Activated naive CD8-positive, alpha-beta T cell treated with anti-CD3 and anti-CD28 coated beads, Interleukin-2, amount 50 U/mL, for 24 hours (primary cell): ENCODE measurements at regions not wholly inside any gene's neighbourhood (a gene's known extent, or its start where the extent isn't known, plus 50 kb on each side); places are given as distances from the start of the nearest gene placed in this dataset.

Experiments
- ATAC-seq: fragments of 150-1000 bp; cut with Tn5 transposase; one replicate; pipeline ENCODE4 v1.10.0; 2021
- DNase-seq: peaks from one replicate; pipeline ENCODE4 v3.0.0; 2021
- H3K27ac Mint-ChIP-seq: one replicate; pipeline ENCODE4 v1.8.0; 2021; ENCODE audit warnings: mild to moderate bottlenecking, mixed read lengths
- H3K27me3 Mint-ChIP-seq: one replicate; pipeline ENCODE4 v1.8.0; 2021; ENCODE audit warnings: mixed read lengths
- H3K36me3 Mint-ChIP-seq: one replicate; pipeline ENCODE4 v1.8.0; 2021; ENCODE audit warnings: low read depth, mixed read lengths
- H3K4me1 Mint-ChIP-seq: one replicate; pipeline ENCODE4 v1.8.0; 2021; ENCODE audit warnings: mixed read lengths
- H3K4me3 Mint-ChIP-seq: one replicate; pipeline ENCODE4 v1.8.0; 2021; ENCODE audit warnings: mild to moderate bottlenecking, moderate library complexity, mixed read lengths
- H3K9me3 Mint-ChIP-seq: one replicate; pipeline ENCODE4 v1.8.0; 2021; ENCODE audit warnings: mixed read lengths

GRCh38 chr17:77311371-77311981 is 170.7 kb downstream of the SEC14L1 start:
- Mint-ChIP-seq H3K27me3 (no peaks in the 10 kb centered on the region), H3K27ac (no peak overlapping the region), H3K9me3 (no peaks in the 10 kb centered on the region), H3K4me1 (peaks cover 6% of the 10 kb centered on the region), H3K4me3 (no peak overlapping the region), H3K36me3 (no peaks in the 10 kb centered on the region)
- no peak for DNase-seq
- no peak for ATAC-seq

GRCh38 chr17:77312061-77312701 is 171.4 kb downstream of the SEC14L1 start:
- Mint-ChIP-seq H3K9me3 (no peaks in the 10 kb centered on the region), H3K4me1 (peaks cover 6% of the 10 kb centered on the region), H3K4me3 (no peak overlapping the region), H3K36me3 (no peaks in the 10 kb centered on the region), H3K27ac (no peak overlapping the region), H3K27me3 (no peaks in the 10 kb centered on the region)
- ATAC-seq (no peak), DNase-seq (no peak)

DNA sequence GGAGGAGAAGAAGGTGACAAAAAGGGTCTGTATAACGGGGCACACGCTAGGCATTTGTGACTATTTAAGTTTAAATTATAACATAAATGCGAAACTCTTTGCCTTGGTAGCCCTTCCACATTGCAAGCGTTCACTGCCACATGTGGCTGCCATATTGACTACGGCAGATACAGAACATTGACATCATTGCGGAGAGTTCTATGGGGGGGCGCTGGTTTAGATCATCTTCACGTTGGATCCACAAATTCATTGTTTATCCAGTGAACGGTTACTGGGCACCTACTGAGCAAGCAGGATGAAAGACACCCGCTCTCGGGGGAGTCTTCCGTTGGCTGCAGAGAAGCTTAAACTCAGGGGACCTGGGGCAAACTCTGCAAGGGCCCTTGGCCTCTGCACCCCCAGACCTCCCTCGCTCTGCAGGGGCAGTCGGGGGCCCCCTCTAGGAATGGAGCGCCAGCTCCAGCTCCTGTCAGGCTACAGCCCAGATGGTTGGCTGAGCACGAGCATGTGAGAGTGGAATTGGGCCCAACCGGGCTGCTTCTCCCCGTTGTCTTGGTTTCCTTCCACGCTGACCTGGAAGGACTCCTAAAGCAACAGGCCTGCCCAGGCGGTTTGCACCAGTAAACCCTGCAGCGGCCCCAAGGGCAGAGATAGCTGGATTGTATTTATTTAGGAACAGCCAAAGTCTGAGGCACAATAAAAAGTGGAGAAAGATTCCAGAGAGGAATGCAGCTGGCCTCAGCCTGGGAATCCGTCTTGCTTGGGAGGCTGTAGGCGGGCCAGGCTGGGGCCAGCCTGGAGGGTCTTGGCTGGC is 172.2 kb downstream of the SEC14L1 start:
- ATAC-seq, result no peak
- H3K9me3 Mint-ChIP-seq, result no peaks in the 10 kb centered on the region
- peaks cover 6% of the 10 kb centered on the region for H3K4me1 Mint-ChIP-seq
- DNase-seq, result no peak
- no peak overlapping the region for H3K4me3 Mint-ChIP-seq
- H3K27ac Mint-ChIP-seq, result no peak overlapping the region
- no peaks in the 10 kb centered on the region for H3K27me3 Mint-ChIP-seq
- H3K36me3 Mint-ChIP-seq, result no peaks in the 10 kb centered on the region

- ATAC-seq (no peak), DNase-seq (no peak)
- Mint-ChIP-seq H3K4me1 (peaks cover 12% of the 10 kb centered on the region), H3K4me3 (no peak overlapping the region), H3K27ac (no peak overlapping the region), H3K9me3 (no peaks in the 10 kb centered on the region), H3K36me3 (no peaks in the 10 kb centered on the region), H3K27me3 (no peaks in the 10 kb centered on the region)
These were observed 173.1 kb downstream of the SEC14L1 start for GRCh38 chr17:77313831-77314230.

DNA sequence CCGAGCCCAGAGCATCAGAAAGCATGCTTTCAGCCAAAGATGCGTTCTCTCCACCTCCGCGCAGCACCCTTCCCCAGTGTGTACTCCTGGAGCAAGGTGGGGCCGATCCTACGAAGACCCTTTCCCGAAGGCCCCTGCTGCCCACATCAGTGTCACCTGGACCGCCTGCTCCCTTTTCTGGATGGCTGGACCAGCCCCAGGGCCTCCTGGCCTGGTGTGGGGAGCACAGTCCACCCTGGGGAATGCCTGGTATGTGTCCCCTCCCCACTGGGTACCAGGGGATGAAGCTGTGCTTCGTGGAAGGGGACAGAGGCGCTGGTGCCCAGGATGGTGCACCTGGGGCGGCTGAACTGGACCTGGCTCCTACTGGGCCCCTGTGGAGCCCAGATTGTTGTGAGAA is 173.8 kb downstream of the SEC14L1 start:
- peaks cover 20% of the 10 kb centered on the region for H3K4me1 Mint-ChIP-seq
- H3K27ac Mint-ChIP-seq, result no peak overlapping the region
- ATAC-seq (no peak), DNase-seq (no peak)
- H3K4me3 Mint-ChIP-seq, result no peak overlapping the region
- no peaks in the 10 kb centered on the region for H3K9me3 Mint-ChIP-seq
- no peaks in the 10 kb centered on the region for H3K36me3 Mint-ChIP-seq
- H3K27me3 Mint-ChIP-seq, result no peaks in the 10 kb centered on the region

- ATAC-seq, result no peak
- Mint-ChIP-seq H3K27ac (no peak overlapping the region), H3K4me1 (peaks cover 24% of the 10 kb centered on the region), H3K36me3 (no peaks in the 10 kb centered on the region), H3K27me3 (no peaks in the 10 kb centered on the region), H3K9me3 (no peaks in the 10 kb centered on the region), H3K4me3 (no peak overlapping the region)
- no peak for DNase-seq
These were observed 174.2 kb downstream of the SEC14L1 start for GRCh38 chr17:77315010-77315409.

GRCh38 chr17:77315551-77316190 is 174.9 kb downstream of the SEC14L1 start:
- Mint-ChIP-seq H3K9me3 (no peaks in the 10 kb centered on the region), H3K4me1 (peaks cover 29% of the 10 kb centered on the region), H3K4me3 (no peak overlapping the region), H3K27ac (no peak overlapping the region), H3K27me3 (no peaks in the 10 kb centered on the region), H3K36me3 (no peaks in the 10 kb centered on the region)
- no peak for ATAC-seq
- DNase-seq, result no peak

DNA sequence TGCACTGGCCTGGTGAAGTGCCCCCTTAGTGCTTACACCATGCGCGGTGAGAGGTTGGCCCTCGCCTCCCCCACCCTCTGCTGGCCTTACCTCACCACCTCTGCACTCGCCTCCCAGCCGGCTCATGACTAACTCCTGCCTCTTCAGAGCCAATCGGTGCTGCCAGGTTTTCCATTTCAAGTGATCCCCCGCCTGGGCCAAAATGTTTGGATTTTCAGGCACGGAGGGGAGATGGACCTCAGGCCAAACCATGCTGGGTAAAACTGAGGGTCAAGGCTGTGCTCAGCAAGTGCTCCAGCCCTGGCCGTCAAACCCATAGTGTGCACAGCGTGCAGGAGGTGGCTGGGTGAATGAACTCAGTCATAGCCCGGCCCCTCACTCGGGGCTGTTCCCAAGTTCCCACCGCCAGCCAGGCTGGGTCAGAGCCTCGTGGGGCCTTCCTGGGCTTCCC is 175.4 kb downstream of the SEC14L1 start:
- Mint-ChIP-seq H3K27ac (no peak overlapping the region), H3K4me1 (peaks cover 33% of the 10 kb centered on the region), H3K36me3 (no peaks in the 10 kb centered on the region), H3K4me3 (no peak overlapping the region), H3K9me3 (no peaks in the 10 kb centered on the region), H3K27me3 (no peaks in the 10 kb centered on the region)
- ATAC-seq (no peak), DNase-seq (no peak)

- no peak overlapping the region for H3K27ac Mint-ChIP-seq
- DNase-seq (no peak), ATAC-seq (no peak)
- H3K4me3 Mint-ChIP-seq, result no peak overlapping the region
- H3K36me3 Mint-ChIP-seq, result no peaks in the 10 kb centered on the region
- peaks cover 33% of the 10 kb centered on the region for H3K4me1 Mint-ChIP-seq
- H3K27me3 Mint-ChIP-seq, result no peaks in the 10 kb centered on the region
- H3K9me3 Mint-ChIP-seq, result no peaks in the 10 kb centered on the region
These were observed 175.9 kb downstream of the SEC14L1 start for GRCh38 chr17:77316651-77317050.

GRCh38 chr17:77317091-77317750 is 176.5 kb downstream of the SEC14L1 start:
- no peak for ATAC-seq
- Mint-ChIP-seq H3K9me3 (no peaks in the 10 kb centered on the region), H3K27me3 (no peaks in the 10 kb centered on the region), H3K4me1 (peaks cover 33% of the 10 kb centered on the region), H3K27ac (no peak overlapping the region), H3K4me3 (no peak overlapping the region), H3K36me3 (no peaks in the 10 kb centered on the region)
- DNase-seq, result no peak

DNA sequence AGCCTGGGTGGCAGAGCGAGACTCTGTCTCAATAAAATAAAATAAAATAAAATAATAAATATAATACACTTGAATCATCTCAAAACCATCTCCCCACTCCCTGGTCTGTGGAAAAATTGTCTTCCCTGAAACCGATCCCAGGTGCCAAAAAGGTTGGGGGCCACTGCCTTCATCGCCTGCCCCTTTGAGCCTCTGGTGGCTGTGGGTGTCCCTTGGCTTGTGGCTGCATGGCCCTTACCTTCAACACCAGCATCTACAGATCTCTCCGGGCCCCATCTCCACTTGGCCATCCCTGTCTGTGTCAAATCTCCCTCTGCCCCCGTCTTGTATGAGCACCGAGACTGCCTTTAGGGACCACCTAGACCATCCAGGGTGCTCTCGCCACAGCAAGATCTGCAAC is 177.3 kb downstream of the SEC14L1 start:
- H3K27me3 Mint-ChIP-seq, result no peaks in the 10 kb centered on the region
- peaks cover 36% of the 10 kb centered on the region for H3K4me1 Mint-ChIP-seq
- no peaks in the 10 kb centered on the region for H3K9me3 Mint-ChIP-seq
- ATAC-seq, result no peak
- DNase-seq, result no peak
- no peaks in the 10 kb centered on the region for H3K36me3 Mint-ChIP-seq
- no peak overlapping the region for H3K4me3 Mint-ChIP-seq
- no peak overlapping the region for H3K27ac Mint-ChIP-seq

- Mint-ChIP-seq H3K27ac (peak overlapping the region; percentile 80), H3K36me3 (no peaks in the 10 kb centered on the region), H3K27me3 (no peaks in the 10 kb centered on the region), H3K4me1 (peaks cover 40% of the 10 kb centered on the region), H3K9me3 (no peaks in the 10 kb centered on the region), H3K4me3 (peak overlapping the region; percentile 74)
- no peak for DNase-seq
- no peak for ATAC-seq
These were observed 177.9 kb downstream of the SEC14L1 start for GRCh38 chr17:77318491-77319210.

GRCh38 chr17:77319211-77320043 is 178.7 kb downstream of the SEC14L1 start:
- DNase-seq (peak; percentile 75), ATAC-seq (peak; percentile 88)
- H3K27ac Mint-ChIP-seq, result peak overlapping the region; percentile 80
- H3K4me1 Mint-ChIP-seq, result peaks cover 48% of the 10 kb centered on the region
- H3K4me3 Mint-ChIP-seq, result peak overlapping the region; percentile 74
- H3K36me3 Mint-ChIP-seq, result no peaks in the 10 kb centered on the region
- no peaks in the 10 kb centered on the region for H3K27me3 Mint-ChIP-seq
- H3K9me3 Mint-ChIP-seq, result no peaks in the 10 kb centered on the region
